GM12872 (cell line): ENCODE measurements at regions not wholly inside any gene's neighbourhood (a gene's known extent, or its start where the extent isn't known, plus 50 kb on each side); places are given as distances from the start of the nearest gene placed in this dataset.

Experiments
- CTCF ChIP-seq: IDR thresholded peaks from 3 replicates; pipeline ENCODE4 v1.5.1; 2011; ENCODE audit warnings: low read depth, mild to moderate bottlenecking, low read length, moderate library complexity; ENCODE audit not compliant: insufficient read depth

GRCh38 chr9:81473206-81473605, 216.1 kb downstream of the TLE1 start:
- TF ChIP-seq CTCF: no peak

GRCh38 chr9:81472701-81473100, 216.6 kb downstream of the TLE1 start:
- no peak for TF ChIP-seq CTCF

GRCh38 chr9:81470864-81471263, 218.5 kb downstream of the TLE1 start:
- no peak for TF ChIP-seq CTCF

GRCh38 chr9:81468084-81468595, 221.2 kb downstream of the TLE1 start:
- TF ChIP-seq CTCF: no peak

GRCh38 chr9:81466981-81467380, 222.4 kb downstream of the TLE1 start:
- no peak for TF ChIP-seq CTCF

GRCh38 chr9:81465468-81466011, 223.8 kb downstream of the TLE1 start:
- no peak for TF ChIP-seq CTCF

- no peak for TF ChIP-seq CTCF
These were observed 226.5 kb downstream of the TLE1 start for GRCh38 chr9:81462801-81463200.
